AG08395 (cell line): ENCODE measurements at regions not wholly inside any gene's neighbourhood (a gene's known extent, or its start where the extent isn't known, plus 50 kb on each side); places are given as distances from the start of the nearest gene placed in this dataset.

ENCODE experiments used
- DNase-seq: peaks from one replicate; pipeline ENCODE4 v3.0.0; 2012; ENCODE audit warnings: mixed read lengths, low spot score

DNA sequence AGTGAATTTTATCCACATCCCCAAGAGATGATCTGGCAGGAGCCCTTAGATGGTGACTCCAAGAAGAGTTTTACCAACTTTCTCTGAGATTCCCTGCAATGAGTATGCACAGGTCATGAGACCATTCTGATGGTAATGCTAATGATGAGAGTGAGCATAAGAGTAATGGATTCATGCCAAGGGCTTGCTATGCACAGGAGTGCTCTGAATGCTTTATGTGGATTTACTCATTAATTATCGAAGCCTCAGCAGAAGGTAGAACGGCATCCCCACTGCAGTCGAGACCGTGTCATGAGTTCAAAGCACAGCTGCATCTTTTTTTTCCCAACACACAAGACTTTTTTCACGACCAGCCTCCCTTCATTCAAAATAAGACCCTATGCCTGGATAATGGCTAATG, 355.0 kb downstream of the RAB28 start:
- DNase-seq: no peak

GRCh38 chr4:13126976-13127910, 356.9 kb downstream of the RAB28 start:
- DNase-seq: no peak

DNA sequence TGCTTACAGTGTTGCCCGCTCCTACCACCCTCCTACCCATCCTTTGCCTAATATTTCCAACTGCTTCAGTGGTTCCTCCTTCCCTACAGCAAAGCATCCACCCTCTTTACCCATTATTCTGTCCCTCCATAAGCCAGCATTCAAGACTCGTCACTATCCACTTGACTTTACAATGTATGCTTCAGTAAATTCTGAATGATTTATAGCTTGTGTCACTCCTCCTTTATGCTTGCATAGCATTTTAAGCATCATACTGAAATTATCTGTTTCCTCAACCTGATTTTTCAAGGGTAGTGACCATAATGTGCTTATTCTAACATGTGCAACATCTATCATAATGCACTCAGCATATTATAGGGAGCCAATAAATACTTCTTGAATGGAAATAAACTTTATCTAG, 365.5 kb downstream of the RAB28 start:
- no peak for DNase-seq

- no peak for DNase-seq
These were observed 367.0 kb downstream of the RAB28 start for GRCh38 chr4:13117185-13117584.

- no peak for DNase-seq
These were observed 372.1 kb downstream of the RAB28 start for GRCh38 chr4:13112030-13112429.

DNA sequence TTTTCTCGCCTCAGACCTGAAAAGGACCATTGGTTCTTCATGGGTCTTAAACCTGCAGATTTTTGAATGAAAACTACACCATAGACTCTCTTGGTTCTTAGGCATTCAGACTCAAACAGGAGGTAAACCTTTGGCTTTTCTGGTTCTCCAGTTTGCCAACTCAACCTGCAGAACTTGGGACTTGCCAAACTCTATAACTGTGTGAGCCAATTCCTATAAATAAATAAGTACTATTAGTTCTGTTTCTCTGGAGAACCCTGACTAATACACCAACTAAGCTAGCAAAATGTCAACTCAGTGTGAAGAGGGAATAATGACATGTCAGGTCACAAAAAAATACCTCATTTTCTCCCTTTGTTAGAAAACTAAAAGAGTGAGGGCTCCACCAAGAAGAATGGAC, 374.6 kb downstream of the RAB28 start:
- no peak for DNase-seq

DNA sequence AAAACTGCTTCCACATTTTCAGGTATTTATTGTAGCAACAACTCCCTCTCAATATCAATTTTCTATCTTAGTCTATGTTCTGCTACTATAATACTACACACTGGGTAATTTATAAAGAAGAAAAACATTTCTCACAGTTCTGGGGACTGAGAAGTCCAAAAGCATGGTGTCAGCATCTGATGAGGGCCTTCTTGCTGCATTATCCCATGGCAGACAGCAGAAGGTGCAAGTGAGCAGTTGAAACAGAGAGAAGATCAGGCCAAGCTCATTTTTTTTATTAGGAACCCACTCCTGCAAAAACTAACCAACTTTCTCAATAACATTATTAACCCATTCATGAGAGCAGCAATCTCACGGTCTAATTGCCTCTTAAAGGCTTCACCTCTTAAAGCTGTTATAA, 376.0 kb downstream of the RAB28 start:
- no peak for DNase-seq

DNA sequence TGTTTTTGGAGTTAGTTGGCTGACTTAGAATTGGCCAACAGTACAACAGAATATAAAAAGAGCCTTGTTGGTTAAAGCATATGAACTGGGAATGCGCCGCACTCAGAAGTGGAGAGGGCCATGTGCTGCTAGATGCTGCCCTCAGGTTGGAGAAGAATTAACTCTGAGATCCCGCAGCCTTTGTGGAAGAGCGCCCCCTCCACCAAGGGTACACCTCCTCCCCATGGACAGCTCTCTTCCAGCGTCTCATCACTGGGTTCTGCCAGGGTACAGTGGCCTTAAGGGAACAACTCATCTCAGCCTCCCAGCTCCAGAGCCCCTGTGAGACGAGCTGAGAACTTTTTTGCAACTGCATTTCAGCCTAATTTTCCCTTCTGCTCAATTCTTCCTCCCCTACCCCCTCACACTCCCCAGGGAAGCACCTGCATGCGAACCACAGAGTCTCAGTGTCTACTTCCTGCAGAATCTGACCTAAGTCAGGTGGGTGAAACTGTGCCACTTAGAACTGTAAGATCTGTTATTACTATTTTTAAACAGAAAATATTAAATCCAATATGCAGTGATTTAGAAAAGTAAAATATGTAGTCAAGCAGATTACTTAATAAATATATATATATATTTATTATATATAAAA, 380.6 kb downstream of the RAB28 start:
- DNase-seq: no peak

GRCh38 chr4:13102092-13102742, 381.9 kb downstream of the RAB28 start:
- no peak for DNase-seq

- no peak for DNase-seq
These were observed 386.2 kb downstream of the RAB28 start for GRCh38 chr4:13097971-13098370.

GRCh38 chr4:13095722-13096121, 388.4 kb downstream of the RAB28 start:
- no peak for DNase-seq

DNA sequence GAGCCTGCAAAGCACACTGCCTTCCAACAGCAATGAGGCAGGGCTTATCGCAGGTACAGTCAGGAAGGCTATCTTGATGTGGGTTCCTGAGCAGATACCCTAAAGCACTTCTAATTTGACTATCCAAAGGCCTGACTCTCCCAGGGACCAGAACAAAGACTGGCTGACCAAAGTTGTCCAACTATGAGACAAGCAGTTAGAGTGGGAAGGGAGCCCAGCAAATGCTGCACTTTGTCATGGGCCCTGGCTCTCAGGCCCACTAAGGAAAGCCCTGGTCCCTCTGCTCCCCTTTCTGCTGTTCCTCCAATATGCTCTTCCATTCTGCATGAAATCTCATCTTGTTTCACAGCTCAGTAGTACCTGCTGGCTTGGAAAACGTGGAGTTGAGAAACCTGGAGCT, 391.0 kb downstream of the RAB28 start:
- no peak for DNase-seq

- no peak for DNase-seq
These were observed 391.4 kb downstream of the RAB28 start for GRCh38 chr4:13092702-13093101.

DNA sequence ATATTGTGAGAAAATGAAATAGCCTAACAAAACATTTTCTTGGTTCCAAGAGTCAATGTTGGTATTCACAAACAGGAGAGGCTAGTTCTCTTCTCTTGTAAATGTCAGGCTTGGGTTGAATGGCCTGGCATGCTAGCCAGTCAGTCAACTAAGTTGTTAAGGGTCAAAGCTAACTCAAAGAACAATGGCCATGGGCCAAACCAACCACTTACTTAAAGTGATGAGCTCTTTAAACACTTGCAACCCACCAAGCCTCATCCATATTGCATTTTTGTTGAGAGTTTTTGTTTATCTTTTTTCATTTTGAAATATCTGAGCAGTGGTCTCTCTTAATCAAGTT, 394.5 kb downstream of the RAB28 start:
- DNase-seq: no peak

GRCh38 chr4:13088726-13089658, 395.1 kb downstream of the RAB28 start:
- no peak for DNase-seq

- DNase-seq: no peak
These were observed 397.1 kb downstream of the RAB28 start for GRCh38 chr4:13087041-13087440.

- DNase-seq: no peak
These were observed 399.9 kb downstream of the RAB28 start for GRCh38 chr4:13084210-13084609.

DNA sequence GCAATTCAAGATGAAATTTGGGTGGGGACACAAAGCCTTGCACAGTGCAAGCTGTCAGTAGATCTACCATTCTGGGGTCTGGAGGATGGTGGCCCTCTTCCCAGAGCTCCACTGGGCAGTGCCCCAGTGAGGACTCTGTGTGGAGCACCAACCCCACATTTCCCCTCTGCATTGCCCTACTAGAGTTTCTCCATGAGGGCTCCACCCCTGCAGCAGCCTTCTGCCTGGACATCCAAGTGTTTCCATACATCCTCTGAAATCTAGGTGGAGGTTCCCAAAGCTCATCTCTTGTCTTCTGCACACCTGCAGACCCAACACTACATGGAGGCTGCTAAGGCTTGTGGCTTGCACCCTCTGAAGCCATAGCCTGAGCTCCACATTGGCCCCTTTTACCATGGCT, 402.3 kb downstream of the RAB28 start:
- no peak for DNase-seq

DNA sequence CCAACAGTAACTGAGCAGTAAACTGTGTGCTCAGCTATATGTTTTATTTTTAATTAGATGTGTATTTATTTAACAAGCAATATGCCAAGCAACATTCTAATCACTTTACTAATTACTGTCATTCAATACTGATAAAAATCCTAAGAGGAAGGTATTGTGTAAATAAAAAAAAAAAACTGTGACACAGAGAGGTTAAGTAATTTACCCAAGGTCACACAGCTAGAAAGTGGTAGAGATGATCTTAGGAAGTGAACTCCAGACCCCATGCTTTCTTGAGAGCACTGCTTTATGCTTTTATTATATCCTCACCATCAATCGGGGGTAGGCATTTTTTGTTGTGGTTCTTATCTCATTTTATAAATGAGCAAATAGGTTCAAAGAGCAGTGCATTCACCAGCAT, 417.1 kb downstream of the RAB28 start:
- DNase-seq: no peak

DNA sequence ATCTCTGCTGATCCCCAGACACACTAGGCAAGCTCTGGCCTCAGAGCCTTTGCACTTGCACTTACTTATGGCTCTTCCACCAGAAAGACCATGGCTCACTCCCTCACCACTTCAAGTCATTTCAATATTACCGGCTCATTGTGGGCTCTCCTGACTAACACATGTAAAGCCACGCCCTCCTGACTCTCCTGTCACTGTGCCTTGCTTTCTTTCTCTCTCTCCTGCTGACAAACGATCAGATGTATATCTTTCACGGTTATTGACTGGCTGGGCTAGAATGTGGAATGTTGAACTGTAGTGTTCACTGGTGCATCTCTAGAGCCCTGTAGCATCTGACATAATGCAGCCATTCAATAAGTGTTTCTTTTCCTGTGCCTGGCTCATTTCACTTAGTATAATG, 425.1 kb downstream of the RAB28 start:
- no peak for DNase-seq

DNA sequence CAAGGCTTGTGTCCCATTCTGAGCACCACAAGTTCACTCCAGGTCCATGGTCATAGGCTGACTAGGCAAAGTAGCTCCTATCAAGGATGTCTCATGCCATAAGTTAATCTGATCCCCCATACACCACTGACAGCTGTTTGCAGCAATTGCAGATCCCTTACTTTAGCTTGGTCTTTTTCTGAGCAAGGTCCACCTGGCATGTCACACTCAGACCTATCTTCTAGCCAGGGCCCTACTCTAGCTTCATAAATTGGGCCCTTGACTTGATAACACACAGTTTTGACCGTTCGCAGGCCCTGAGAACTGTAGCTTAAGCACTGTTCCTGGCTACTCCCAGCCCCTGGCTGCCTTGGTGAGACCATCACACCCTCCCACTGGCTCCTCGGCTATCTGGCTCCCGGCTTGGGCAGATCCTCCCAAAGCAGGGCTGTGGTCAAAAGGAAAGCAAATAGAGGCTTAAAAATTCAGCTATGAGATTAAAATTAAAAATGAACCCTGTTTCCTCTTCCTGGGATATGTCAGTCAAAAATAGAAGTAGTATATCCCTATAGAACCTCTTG, 427.4 kb downstream of the RAB28 start:
- DNase-seq: no peak
